DND-41 (cell line): ENCODE measurements at regions not wholly inside any gene's neighbourhood (a gene's known extent, or its start where the extent isn't known, plus 50 kb on each side); places are given as distances from the start of the nearest gene placed in this dataset.

Experiments used
- ATAC-seq: fragments of 200-7000 bp; cut with Tn5 transposase; 3 replicates; pipeline ENCODE4 v1.9.1; 2021; ENCODE audit warnings: low read depth; ENCODE audit not compliant: insufficient read depth
- DNase-seq: peaks from one replicate; pipeline ENCODE4 v3.0.0-alpha.2; 2020
- H2AFZ ChIP-seq: 2 replicates; pipeline ENCODE4 v1.6.0; 2012; ENCODE audit warnings: low read depth, low read length
- H3K27ac ChIP-seq: 2 replicates; pipeline ENCODE4 v1.5.1; 2012; ENCODE audit warnings: low read length, inconsistent platforms
- H3K27me3 ChIP-seq: fragments of 200-600 bp; sonication (generic); 2 replicates; pipeline ENCODE4 v1.6.0; 2012; ENCODE audit warnings: low read length, mild to moderate bottlenecking, inconsistent platforms; ENCODE audit not compliant: insufficient read depth, poor library complexity
- H3K36me3 ChIP-seq: 2 replicates; pipeline ENCODE4 v1.5.1; 2012; ENCODE audit warnings: low read length, inconsistent platforms; ENCODE audit not compliant: insufficient read depth
- H3K4me1 ChIP-seq: 2 replicates; pipeline ENCODE4 v1.5.1; 2012; ENCODE audit warnings: mild to moderate bottlenecking, low read length; ENCODE audit not compliant: insufficient read depth
- H3K4me2 ChIP-seq: 2 replicates; pipeline ENCODE4 v1.6.0; 2012; ENCODE audit warnings: mild to moderate bottlenecking, moderate library complexity, low read length, inconsistent platforms; ENCODE audit not compliant: insufficient read depth
- H3K4me3 ChIP-seq, 2 experiments: fragments of 200-600 bp in 1 of 2; shearing (Covaris generic) in 1 of 2; 2 replicates each; pipeline ENCODE4 v1.5.1; 2012 to 2016; ENCODE audit warnings: inconsistent platforms in 2 of 2, low read length in 2 of 2, mild to moderate bottlenecking in 2 of 2, low read depth in 1 of 2, moderate library complexity in 1 of 2
- H3K79me2 ChIP-seq: 2 replicates; pipeline ENCODE4 v1.6.0; 2012; ENCODE audit warnings: low read length, inconsistent platforms; ENCODE audit not compliant: insufficient read depth
- H3K9ac ChIP-seq: 2 replicates; pipeline ENCODE4 v1.6.0; 2012; ENCODE audit warnings: low read depth, mild to moderate bottlenecking, inconsistent platforms, low read length, moderate library complexity
- H3K9me3 ChIP-seq: 2 replicates; pipeline ENCODE4 v1.5.1; 2012; ENCODE audit warnings: low read length, moderate library complexity, mild to moderate bottlenecking, inconsistent platforms; ENCODE audit not compliant: insufficient read depth, severe bottlenecking
- H4K20me1 ChIP-seq: 2 replicates; pipeline ENCODE4 v1.6.0; 2012; ENCODE audit warnings: low read length; ENCODE audit not compliant: insufficient read depth
- EZH2 ChIP-seq: IDR thresholded peaks from 3 replicates; pipeline ENCODE4 v1.6.1; 2012; ENCODE audit warnings: borderline replicate concordance, low read depth, mild to moderate bottlenecking, moderate library complexity, low read length, inconsistent platforms; ENCODE audit not compliant: severe bottlenecking
- TF ChIP-seq, protein P1 (sequence below): IDR thresholded peaks from 2 replicates; pipeline ENCODE4 v1.5.1; 2012; ENCODE audit warnings: borderline replicate concordance, low read length, moderate library complexity, mild to moderate bottlenecking; ENCODE audit not compliant: poor library complexity, severe bottlenecking; ENCODE audit errors: extremely low read depth

DNA sequence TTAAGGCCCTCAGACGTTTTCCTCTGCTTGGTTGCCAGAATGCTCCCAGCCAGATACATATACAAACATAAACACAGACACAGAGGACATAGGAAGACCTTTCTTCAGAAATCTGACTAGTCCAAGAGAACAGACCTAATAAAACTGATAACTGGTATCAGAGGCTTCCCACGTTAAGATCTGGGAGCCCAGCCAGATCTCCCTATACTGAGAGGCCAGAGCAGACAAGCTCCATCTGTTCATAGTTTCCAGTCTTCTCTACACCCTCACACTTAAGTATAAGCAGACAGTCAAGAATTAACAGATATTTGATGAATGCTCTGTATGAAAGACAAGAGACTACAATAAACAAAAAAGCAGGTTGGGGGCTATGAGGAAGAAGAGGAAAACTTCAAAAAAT, 240.5 kb upstream of the CHAC2 start:
- H3K4me2 ChIP-seq = no peak overlapping the region
- H3K36me3 ChIP-seq = no peaks in the 10 kb centered on the region
- no peak for DNase-seq
- H3K9ac ChIP-seq = no peak overlapping the region
- H2AFZ ChIP-seq = no peak overlapping the region
- H3K4me3 ChIP-seq = no peak overlapping the region
- ATAC-seq = no peak
- no peaks in the 10 kb centered on the region for H3K79me2 ChIP-seq
- H3K9me3 ChIP-seq = no peaks in the 10 kb centered on the region
- no peaks in the 10 kb centered on the region for H3K4me1 ChIP-seq
- H3K27me3 ChIP-seq = no peaks in the 10 kb centered on the region
- no peaks in the 10 kb centered on the region for H4K20me1 ChIP-seq
- TF ChIP-seq, protein P1, sequence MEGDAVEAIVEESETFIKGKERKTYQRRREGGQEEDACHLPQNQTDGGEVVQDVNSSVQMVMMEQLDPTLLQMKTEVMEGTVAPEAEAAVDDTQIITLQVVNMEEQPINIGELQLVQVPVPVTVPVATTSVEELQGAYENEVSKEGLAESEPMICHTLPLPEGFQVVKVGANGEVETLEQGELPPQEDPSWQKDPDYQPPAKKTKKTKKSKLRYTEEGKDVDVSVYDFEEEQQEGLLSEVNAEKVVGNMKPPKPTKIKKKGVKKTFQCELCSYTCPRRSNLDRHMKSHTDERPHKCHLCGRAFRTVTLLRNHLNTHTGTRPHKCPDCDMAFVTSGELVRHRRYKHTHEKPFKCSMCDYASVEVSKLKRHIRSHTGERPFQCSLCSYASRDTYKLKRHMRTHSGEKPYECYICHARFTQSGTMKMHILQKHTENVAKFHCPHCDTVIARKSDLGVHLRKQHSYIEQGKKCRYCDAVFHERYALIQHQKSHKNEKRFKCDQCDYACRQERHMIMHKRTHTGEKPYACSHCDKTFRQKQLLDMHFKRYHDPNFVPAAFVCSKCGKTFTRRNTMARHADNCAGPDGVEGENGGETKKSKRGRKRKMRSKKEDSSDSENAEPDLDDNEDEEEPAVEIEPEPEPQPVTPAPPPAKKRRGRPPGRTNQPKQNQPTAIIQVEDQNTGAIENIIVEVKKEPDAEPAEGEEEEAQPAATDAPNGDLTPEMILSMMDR = no peak
- TF ChIP-seq EZH2 = no peak
- H3K27ac ChIP-seq = no peak overlapping the region

DNA sequence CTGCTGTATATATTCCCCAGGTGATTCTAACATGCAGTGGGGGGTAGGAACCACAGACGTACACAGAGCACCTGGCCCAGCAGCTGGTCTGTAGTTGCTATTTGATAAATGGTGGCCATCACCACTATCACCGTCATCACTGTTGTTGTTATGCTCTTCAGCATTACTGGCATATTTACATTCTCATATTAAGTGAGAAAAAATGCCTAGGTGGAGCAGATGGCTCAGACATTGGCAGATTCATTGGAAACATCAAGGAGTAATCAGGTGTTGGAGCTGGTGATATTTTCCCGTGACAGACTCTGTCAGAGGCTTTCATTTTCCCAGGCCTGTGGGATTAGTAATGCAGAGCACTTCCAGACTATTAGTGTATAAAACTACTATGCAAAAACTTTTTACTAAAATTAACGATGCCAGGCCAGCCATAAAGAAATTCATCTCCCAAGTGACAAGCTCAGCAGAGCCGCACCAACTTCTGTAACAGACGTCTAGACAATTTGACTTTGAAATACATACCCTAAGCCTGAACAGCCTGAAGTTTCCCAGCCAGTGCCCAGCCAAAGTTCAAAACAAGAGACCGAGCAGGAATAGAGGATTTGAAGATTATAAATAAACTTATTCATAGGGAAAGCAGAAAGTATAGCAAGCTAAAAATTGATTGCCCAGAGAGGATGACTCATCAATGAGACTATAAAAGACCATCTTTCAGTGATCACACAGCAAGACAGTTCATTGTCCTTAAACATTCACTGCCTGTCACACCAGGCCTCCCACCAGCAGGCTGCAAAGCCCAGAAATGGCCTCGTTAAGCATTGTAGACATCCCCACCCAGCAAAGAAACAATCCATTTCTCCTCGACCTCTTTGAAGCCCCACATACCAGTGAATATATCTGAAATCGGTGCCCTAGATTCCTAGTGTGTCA, 247.4 kb upstream of the CHAC2 start:
- TF ChIP-seq, protein P1 = no peak
- TF ChIP-seq EZH2 = no peak
- no peak overlapping the region for H3K4me2 ChIP-seq
- no peaks in the 10 kb centered on the region for H3K9me3 ChIP-seq
- no peak overlapping the region for H3K9ac ChIP-seq
- H4K20me1 ChIP-seq = no peaks in the 10 kb centered on the region
- no peak overlapping the region for H3K27ac ChIP-seq
- H3K4me3 ChIP-seq = no peak overlapping the region
- ATAC-seq (no peak), DNase-seq (no peak)
- H3K79me2 ChIP-seq = no peaks in the 10 kb centered on the region
- no peaks in the 10 kb centered on the region for H3K4me1 ChIP-seq
- H3K36me3 ChIP-seq = no peaks in the 10 kb centered on the region
- no peak overlapping the region for H2AFZ ChIP-seq
- H3K27me3 ChIP-seq = no peaks in the 10 kb centered on the region

DNA sequence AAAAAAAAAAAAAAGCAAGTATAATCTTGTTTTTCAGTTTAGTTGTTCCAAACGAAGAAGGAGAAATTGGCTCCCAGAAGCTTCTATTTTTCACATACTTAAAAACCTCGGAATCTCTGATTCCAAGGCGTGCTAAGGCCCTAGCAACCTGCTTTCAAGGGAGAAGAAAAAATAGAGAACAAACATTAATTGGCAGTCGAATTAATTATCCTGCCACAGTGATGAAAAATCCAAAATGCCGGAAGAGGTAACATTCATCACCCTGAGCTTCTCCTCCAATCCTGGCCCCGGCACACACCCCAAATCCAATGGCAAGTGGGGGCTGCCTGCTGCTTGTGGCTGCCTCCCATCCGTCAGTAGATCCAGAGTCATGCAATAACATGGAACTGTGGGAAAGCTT, 250.2 kb upstream of the CHAC2 start:
- no peak overlapping the region for H3K4me3 ChIP-seq
- no peaks in the 10 kb centered on the region for H3K79me2 ChIP-seq
- H3K4me2 ChIP-seq = no peak overlapping the region
- no peak overlapping the region for H3K27ac ChIP-seq
- no peak for TF ChIP-seq EZH2
- TF ChIP-seq, protein P1 = no peak
- no peaks in the 10 kb centered on the region for H3K9me3 ChIP-seq
- ATAC-seq (no peak), DNase-seq (no peak)
- H3K27me3 ChIP-seq = no peaks in the 10 kb centered on the region
- no peaks in the 10 kb centered on the region for H4K20me1 ChIP-seq
- no peak overlapping the region for H2AFZ ChIP-seq
- no peaks in the 10 kb centered on the region for H3K36me3 ChIP-seq
- no peaks in the 10 kb centered on the region for H3K4me1 ChIP-seq
- no peak overlapping the region for H3K9ac ChIP-seq
